ENCODE measurements at regions not wholly inside any gene's neighbourhood (a gene's known extent, or its start where the extent isn't known, plus 50 kb on each side); places are given as distances from the start of the nearest gene placed in this dataset.
"Not testable (repeated sequence)": the region's sequence is repeated elsewhere in the genome, so short reads cannot be mapped to it uniquely, and the experiment has no call there.

GRCh38 chr4:12375805-12376204, 947.1 kb upstream of the HS3ST1 start:
- no peak overlapping the region for H3K9ac ChIP-seq (ENCODE audit: low read length)
- H3K27me3 ChIP-seq (ENCODE audit: insufficient read depth, low read length) = no peaks in the 10 kb centered on the region
- H3K4me2 ChIP-seq (ENCODE audit: low read length) = no peak overlapping the region
- H3K79me2 ChIP-seq (ENCODE audit: insufficient read depth, low read length) = no peaks in the 10 kb centered on the region
- H3K9me3 ChIP-seq (ENCODE audit: control insufficient read depth in 1 of 2, insufficient read depth in 1 of 2, low read depth in 1 of 2, low read length in 2 of 2) = no peaks in the 10 kb centered on the region
- ChIA-PET CTCF (no interaction called here), POLR2A (no interaction called here), RAD21 (ENCODE audit: low non-redundant PET in 1 of 2, low total read pairs in 2 of 2, uncharacterized antibody in 2 of 2, unreplicated experiment in 2 of 2) (no interaction called here)
- H3K9me2 ChIP-seq (ENCODE audit: insufficient read depth) = no peaks in the 10 kb centered on the region
- no peaks in the 10 kb centered on the region; the same call in 1 of the 2 replicates for H4K20me1 ChIP-seq (ENCODE audit: insufficient read depth)
- H2AFZ ChIP-seq (ENCODE audit: low read depth, low read length, poor library complexity, severe bottlenecking) = no peak overlapping the region
- DNase-seq (ENCODE audit: low read depth, low spot score) (no peak), ATAC-seq (no peak)
- no peaks in the 10 kb centered on the region for H3K36me3 ChIP-seq (ENCODE audit: control insufficient read depth in 1 of 2, insufficient read depth in 2 of 2, low read length in 2 of 2)
- intact Hi-C loops (cut with micrococcal nuclease) = no loop called here
- BruUV-seq (replicated peaks) = no TSS peak
- H3K4me3 ChIP-seq (replicated peaks in 1 of 2; ENCODE audit: low read depth in 1 of 2, low read length in 2 of 2) = no peak overlapping the region
- no peak overlapping the region for H3K27ac ChIP-seq (ENCODE audit: low read depth, low read length)
- no peaks in the 10 kb centered on the region for H3K4me1 ChIP-seq (ENCODE audit: control insufficient read depth in 1 of 2, insufficient read depth in 2 of 2, low read length in 2 of 2)
- TF ChIP-seq EZH2 (IDR thresholded peaks at IDR 0.05) (no peak), ELF1 (IDR thresholded peaks at IDR 0.05; ENCODE audit: borderline replicate concordance, low read depth) (no peak), MAX (IDR thresholded peaks at IDR 0.05) (no peak), ZFX (IDR thresholded peaks at IDR 0.05) (no peak), TCF7L2 (IDR thresholded peaks at IDR 0.05; ENCODE audit: borderline replicate concordance, extremely low read depth, insufficient read depth, insufficient read length) (no peak), EZH2phosphoT487 (IDR thresholded peaks at IDR 0.05; ENCODE audit: borderline replicate concordance) (no peak), POLR2A (IDR thresholded peaks at IDR 0.05; ENCODE audit: borderline replicate concordance, extremely low read depth, insufficient read depth, insufficient read length) (no peak), FOSL1 (IDR thresholded peaks at IDR 0.05; ENCODE audit: low read depth) (no peak)

GRCh38 chr4:12365869-12366268, 937.2 kb upstream of the HS3ST1 start:
- CTCF ChIA-PET; ATAC-seq; POLR2A ChIA-PET; DNase-seq (ENCODE audit: low read depth, low spot score); H4K20me1 ChIP-seq (ENCODE audit: insufficient read depth); BruUV-seq (replicated peaks); H3K9me3 ChIP-seq (ENCODE audit: control insufficient read depth in 1 of 2, insufficient read depth in 1 of 2, low read depth in 1 of 2, low read length in 2 of 2); intact Hi-C loops (cut with micrococcal nuclease); H3K4me3 ChIP-seq (replicated peaks in 1 of 2; ENCODE audit: low read depth in 1 of 2, low read length in 2 of 2); H3K27me3 ChIP-seq (ENCODE audit: insufficient read depth, low read length); H3K27ac ChIP-seq (ENCODE audit: low read depth, low read length); H3K4me2 ChIP-seq (ENCODE audit: low read length); H3K9ac ChIP-seq (ENCODE audit: low read length); H2AFZ ChIP-seq (ENCODE audit: low read depth, low read length, poor library complexity, severe bottlenecking); H3K9me2 ChIP-seq (ENCODE audit: insufficient read depth); H3K36me3 ChIP-seq (ENCODE audit: control insufficient read depth in 1 of 2, insufficient read depth in 2 of 2, low read length in 2 of 2); H3K4me1 ChIP-seq (ENCODE audit: control insufficient read depth in 1 of 2, insufficient read depth in 2 of 2, low read length in 2 of 2); RAD21 ChIA-PET (ENCODE audit: low non-redundant PET in 1 of 2, low total read pairs in 2 of 2, uncharacterized antibody in 2 of 2, unreplicated experiment in 2 of 2); H3K79me2 ChIP-seq (ENCODE audit: insufficient read depth, low read length): not testable (repeated sequence)
